Activated T-helper 17 cell treated with anti-CD3 and anti-CD28 coated beads, Interleukin-2, amount 50 U/mL, for 72 hours (primary cell): ENCODE measurements at regions not wholly inside any gene's neighbourhood (a gene's known extent, or its start where the extent isn't known, plus 50 kb on each side); places are given as distances from the start of the nearest gene placed in this dataset.

Experiments
- ATAC-seq: fragments of 150-1000 bp; cut with Tn5 transposase; replicated peaks from 2 replicates; pipeline ENCODE4 v1.10.0; 2021; ENCODE audit warnings: mild to moderate bottlenecking, moderate library complexity
- H3K27ac Mint-ChIP-seq: one replicate; pipeline ENCODE4 v1.8.0; 2022; ENCODE audit warnings: mixed read lengths
- H3K27me3 Mint-ChIP-seq: one replicate; pipeline ENCODE4 v1.8.0; 2022; ENCODE audit warnings: mixed read lengths
- H3K36me3 Mint-ChIP-seq: one replicate; pipeline ENCODE4 v1.8.0; 2022; ENCODE audit warnings: low read depth, mild to moderate bottlenecking, mixed read lengths
- H3K4me1 Mint-ChIP-seq: one replicate; pipeline ENCODE4 v1.8.0; 2022; ENCODE audit warnings: mixed read lengths
- H3K4me3 Mint-ChIP-seq: one replicate; pipeline ENCODE4 v1.8.0; 2022; ENCODE audit warnings: mild to moderate bottlenecking, mixed read lengths
- H3K9me3 Mint-ChIP-seq: one replicate; pipeline ENCODE4 v1.8.0; 2022; ENCODE audit warnings: mixed read lengths

DNA sequence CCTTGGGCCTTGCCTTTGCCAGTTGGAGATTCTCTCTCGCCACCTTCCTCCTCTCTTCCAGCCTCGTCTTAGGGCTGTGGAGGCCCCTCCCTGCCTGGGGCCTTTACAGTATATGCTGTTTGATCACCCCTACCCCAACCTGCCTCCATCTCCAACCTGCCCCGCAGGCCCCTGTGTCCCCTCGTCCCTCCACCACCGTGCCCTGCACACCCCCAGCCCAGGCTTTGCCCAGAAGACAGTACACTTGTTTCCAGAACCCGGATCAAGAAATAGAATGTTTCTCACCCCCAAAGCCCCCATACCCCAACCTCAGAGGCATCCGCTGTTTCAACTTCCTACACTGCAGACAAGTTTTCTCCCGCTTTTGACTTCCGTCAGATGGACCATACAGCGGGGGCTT is 202.3 kb upstream of the C14orf180 start:
- no peaks in the 10 kb centered on the region for H3K27me3 Mint-ChIP-seq
- peaks cover 25% of the 10 kb centered on the region for H3K9me3 Mint-ChIP-seq
- no peaks in the 10 kb centered on the region for H3K4me1 Mint-ChIP-seq
- ATAC-seq = no peak
- H3K27ac Mint-ChIP-seq = no peak overlapping the region
- H3K4me3 Mint-ChIP-seq = no peak overlapping the region
- no peaks in the 10 kb centered on the region for H3K36me3 Mint-ChIP-seq

DNA sequence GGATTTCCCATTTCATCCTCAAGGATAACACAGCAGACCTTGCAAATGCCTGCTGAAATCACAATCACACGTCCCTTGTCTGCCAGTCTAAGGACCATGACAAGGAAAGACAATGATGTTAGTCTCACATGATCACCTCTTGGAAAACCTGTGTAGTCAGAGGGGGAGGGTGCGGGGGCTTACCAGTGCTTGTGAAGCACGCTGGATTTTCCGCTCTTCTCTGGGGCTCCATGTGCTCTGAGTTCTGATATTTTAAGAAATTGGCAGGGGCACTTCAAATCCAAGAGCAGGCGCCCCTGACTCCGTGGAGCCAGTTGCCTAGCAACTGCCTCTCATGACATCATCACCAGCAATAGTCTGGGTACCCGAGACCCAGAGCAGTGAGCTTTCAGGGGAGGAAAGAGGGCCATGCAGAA is 200.9 kb upstream of the C14orf180 start:
- no peaks in the 10 kb centered on the region for H3K36me3 Mint-ChIP-seq
- no peaks in the 10 kb centered on the region for H3K4me1 Mint-ChIP-seq
- ATAC-seq = no peak
- peaks cover 25% of the 10 kb centered on the region for H3K9me3 Mint-ChIP-seq
- no peaks in the 10 kb centered on the region for H3K27me3 Mint-ChIP-seq
- H3K4me3 Mint-ChIP-seq = no peak overlapping the region
- H3K27ac Mint-ChIP-seq = no peak overlapping the region

DNA sequence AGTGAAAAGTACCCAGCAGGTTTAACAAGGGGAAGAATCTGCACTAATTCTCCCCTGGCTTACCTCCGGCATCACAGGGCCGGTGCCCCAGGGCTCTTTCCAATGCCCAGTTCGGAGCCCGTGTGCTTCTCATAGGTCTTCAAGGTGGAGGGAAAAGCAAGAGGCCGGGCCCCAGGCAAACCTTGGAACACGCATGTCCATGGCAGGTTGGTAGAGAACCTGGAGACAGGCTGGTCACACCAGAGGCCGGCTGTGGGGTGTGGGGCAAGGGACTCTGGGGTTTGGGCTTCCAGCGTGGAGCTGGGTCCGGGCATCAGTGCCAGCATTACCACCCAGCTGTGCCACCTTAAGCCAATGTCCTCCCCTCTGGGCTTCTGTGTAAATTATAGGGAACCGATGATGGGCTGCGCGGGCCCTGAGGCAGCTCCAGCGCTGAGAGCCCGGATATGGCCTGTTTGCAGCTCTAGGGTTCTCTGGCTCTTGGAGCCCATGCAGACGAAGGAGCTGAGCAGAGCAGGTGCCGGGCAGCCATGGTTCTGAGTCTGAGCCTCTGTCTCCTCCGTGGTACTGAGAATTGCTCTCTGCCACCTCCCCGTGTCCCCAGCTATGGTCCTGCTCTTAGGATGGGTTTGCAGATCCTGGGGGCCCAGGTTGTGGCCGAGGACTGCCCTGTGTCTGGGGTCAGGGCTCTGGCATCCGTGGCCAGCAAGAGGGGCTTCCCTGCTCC is 197.0 kb upstream of the C14orf180 start:
- Mint-ChIP-seq H3K9me3 (peaks cover 25% of the 10 kb centered on the region), H3K36me3 (no peaks in the 10 kb centered on the region), H3K27ac (no peak overlapping the region), H3K27me3 (no peaks in the 10 kb centered on the region), H3K4me3 (no peak overlapping the region), H3K4me1 (no peaks in the 10 kb centered on the region)
- ATAC-seq = no peak

DNA sequence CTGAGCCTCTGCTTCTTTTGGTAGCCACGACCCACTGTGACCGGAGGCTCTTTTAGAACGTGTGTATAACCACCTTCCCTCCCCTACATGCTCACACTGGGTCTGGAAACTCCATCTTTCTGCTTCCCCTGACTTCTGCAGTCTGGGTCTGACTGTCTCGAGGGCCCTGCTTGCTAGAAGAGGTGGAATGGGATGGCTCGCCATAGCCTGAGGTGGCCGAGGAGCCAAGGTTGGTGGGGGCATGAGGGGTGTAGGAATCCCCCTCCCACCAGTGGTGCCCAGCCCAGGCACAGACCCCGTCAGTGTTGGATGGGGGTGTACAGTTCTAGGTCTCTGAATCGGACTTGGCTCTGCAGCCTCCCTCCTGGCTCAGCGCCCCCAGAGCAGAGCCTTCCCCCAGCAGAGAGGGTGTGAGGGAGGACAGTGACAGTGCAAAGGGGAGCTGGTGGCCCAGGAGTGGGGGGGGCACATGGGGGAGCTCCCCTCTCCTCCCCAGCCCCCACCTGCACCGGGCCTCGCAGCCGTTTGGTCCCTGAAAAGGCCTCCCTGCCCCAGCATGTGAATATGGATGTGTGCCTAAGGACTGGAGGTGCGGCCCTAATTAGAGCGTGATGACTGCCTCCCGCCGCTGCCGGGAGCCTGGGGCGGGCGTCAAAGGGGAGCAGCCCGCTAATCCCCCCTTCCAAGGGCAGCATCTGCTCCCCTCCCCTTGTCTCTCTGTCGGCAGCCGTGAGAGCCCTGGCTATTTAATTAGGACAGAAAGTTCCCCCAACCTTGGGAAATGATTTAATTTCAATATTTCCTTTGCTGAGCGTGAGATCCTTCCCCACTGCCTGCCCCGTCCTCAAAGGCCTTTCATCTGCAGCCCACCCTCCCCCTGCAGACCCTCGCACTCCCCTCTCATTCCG is 196.2 kb upstream of the C14orf180 start:
- Mint-ChIP-seq H3K9me3 (peaks cover 25% of the 10 kb centered on the region), H3K4me3 (no peak overlapping the region), H3K27ac (no peak overlapping the region), H3K36me3 (no peaks in the 10 kb centered on the region), H3K4me1 (no peaks in the 10 kb centered on the region), H3K27me3 (no peaks in the 10 kb centered on the region)
- no peak for ATAC-seq

DNA sequence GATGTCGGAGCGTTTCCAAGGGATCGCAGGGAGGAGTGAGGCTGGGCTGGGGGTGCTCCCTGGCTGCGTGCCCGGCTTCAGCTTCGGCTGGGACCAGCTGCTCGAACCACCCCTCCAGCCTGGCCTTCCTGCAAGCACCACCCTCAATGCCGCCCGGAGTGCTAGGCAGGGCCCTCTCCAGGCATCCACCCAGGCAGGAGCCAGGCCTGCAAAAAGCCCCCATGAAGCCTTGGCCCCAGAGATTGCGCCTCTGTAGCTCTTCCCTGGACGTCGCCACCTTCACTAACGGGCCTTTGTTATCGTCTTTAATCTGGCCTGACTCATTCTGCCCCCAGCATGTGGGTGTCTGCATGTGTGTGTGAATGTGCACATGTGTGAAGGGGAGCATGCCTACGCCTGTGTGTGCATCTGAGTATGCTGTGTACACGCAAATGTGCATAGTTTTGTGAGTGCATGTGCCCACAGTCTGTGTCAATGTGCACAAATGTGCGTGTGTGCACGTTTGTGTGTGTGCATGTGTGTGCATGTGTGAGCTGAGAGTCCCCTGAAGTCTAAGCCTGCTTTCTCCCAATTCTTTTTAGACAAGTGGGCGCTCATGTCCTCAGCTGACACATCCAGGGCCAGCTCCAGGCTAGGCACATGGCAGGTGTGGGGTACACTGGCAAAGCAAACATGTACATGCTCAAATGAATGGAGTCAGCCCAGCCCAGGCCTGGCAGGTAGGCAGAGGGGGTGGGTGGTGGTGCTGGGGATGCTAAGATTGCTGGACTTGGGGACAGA is 195.4 kb upstream of the C14orf180 start:
- no peak overlapping the region for H3K4me3 Mint-ChIP-seq
- no peaks in the 10 kb centered on the region for H3K36me3 Mint-ChIP-seq
- H3K27ac Mint-ChIP-seq = no peak overlapping the region
- peaks cover 20% of the 10 kb centered on the region for H3K9me3 Mint-ChIP-seq
- no peak for ATAC-seq
- no peaks in the 10 kb centered on the region for H3K27me3 Mint-ChIP-seq
- no peaks in the 10 kb centered on the region for H3K4me1 Mint-ChIP-seq

DNA sequence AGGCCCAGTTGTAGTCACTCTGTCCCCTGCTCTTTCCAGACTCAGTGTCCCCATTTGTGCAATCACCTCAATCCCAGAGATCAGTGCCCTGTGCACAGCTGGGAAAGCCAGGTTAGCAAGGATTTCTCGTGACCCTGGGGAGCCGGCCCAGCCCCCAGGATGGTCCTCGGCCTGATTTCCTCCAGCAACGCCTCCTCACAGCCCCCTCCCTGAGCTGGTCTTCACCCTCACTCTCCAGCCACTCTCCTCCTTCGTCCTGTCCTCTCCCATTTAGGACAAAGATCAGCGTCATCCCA is 194.8 kb upstream of the C14orf180 start:
- Mint-ChIP-seq H3K4me3 (no peak overlapping the region), H3K36me3 (no peaks in the 10 kb centered on the region), H3K4me1 (peaks cover under 1% of the 10 kb centered on the region), H3K9me3 (peaks cover 15% of the 10 kb centered on the region), H3K27ac (no peak overlapping the region), H3K27me3 (no peaks in the 10 kb centered on the region)
- no peak for ATAC-seq

DNA sequence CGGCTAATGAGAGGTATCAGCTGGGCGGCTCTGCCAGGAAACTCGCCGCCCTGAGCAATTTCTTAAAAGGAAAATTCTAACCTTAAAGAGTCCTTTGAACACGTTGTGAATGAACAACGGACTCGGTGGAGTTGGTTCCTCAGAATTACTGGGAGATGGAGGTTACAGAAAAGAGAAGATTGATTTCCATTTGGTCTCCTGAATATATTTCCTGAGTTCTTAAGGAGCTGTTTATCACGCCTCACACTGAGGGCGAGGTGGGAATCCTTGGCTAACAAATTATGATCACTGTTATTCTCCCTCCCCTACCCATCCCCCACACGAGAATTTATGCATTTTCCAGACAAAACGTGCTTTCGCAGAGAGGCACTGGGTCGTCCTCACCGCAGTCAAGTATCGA is 194.5 kb upstream of the C14orf180 start:
- H3K36me3 Mint-ChIP-seq = no peaks in the 10 kb centered on the region
- H3K27ac Mint-ChIP-seq = no peak overlapping the region
- peaks cover 4% of the 10 kb centered on the region for H3K4me1 Mint-ChIP-seq
- ATAC-seq = no peak
- peaks cover 15% of the 10 kb centered on the region for H3K9me3 Mint-ChIP-seq
- H3K4me3 Mint-ChIP-seq = no peak overlapping the region
- H3K27me3 Mint-ChIP-seq = no peaks in the 10 kb centered on the region

DNA sequence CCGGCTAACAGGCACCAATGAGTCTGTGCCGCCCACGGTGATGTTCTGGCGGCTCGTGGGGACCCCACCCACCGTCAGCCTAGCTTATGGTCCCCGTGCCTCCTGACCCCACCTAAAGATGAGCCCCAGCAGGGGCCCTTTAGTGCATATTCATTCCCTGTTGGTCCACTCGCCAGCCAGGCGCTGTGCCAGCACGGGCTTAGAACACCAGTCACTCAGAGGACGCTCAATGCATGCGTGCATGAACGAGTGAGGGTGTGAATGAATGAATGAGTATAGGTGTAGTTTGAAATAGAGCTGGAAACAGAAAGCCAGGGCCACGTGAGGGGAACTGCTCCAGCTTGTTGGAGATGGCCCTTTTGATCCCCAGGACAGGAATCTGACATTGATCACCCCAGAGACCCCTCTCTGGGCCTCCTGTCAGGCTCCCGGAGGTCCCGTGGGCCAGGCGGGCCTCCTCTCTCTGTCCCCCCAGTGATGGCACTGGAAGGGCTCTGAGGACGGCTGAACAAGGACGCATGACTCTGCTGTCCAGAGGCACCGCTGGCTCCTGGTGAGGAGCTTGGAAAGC is 193.9 kb upstream of the C14orf180 start:
- Mint-ChIP-seq H3K4me3 (no peak overlapping the region), H3K36me3 (no peaks in the 10 kb centered on the region), H3K9me3 (peaks cover 11% of the 10 kb centered on the region), H3K27ac (no peak overlapping the region), H3K27me3 (no peaks in the 10 kb centered on the region), H3K4me1 (peaks cover 7% of the 10 kb centered on the region)
- ATAC-seq = no peak

DNA sequence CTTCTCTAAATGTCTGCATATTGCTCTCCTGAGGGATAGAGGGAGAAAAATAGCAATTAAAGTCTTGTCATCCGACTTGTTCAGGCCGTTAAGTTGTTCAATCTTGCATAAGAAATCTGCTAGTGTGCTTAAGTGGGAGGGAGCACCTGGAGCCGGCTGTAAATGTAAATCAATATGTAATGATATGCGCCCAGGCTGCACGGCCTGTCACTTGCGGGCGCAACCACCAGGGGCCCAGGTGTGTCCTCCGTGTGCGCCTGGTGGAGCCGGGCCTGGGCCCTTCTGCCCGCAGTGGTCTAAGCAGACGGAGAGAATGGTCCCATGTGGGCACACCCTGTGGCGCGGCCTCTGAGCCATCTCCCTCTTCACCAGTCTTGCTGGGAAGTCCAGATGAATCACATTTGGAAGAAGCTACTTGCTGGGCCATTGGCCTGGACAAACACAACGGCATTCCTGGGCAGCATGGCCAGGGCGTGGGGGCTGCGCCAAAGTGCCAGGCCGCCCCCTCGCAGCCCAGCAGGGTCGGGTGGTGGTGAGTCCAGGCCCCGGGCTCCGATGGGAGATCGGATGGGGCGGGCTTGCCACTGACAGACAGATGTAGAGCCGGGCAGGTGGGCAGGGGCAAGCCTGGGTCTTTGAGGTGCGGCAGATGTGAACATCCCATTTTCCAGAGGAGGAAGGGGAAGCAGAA is 193.3 kb upstream of the C14orf180 start:
- Mint-ChIP-seq H3K4me3 (no peak overlapping the region), H3K9me3 (peaks cover 5% of the 10 kb centered on the region), H3K27me3 (no peaks in the 10 kb centered on the region), H3K4me1 (peaks cover 7% of the 10 kb centered on the region), H3K27ac (no peak overlapping the region), H3K36me3 (no peaks in the 10 kb centered on the region)
- no peak for ATAC-seq

DNA sequence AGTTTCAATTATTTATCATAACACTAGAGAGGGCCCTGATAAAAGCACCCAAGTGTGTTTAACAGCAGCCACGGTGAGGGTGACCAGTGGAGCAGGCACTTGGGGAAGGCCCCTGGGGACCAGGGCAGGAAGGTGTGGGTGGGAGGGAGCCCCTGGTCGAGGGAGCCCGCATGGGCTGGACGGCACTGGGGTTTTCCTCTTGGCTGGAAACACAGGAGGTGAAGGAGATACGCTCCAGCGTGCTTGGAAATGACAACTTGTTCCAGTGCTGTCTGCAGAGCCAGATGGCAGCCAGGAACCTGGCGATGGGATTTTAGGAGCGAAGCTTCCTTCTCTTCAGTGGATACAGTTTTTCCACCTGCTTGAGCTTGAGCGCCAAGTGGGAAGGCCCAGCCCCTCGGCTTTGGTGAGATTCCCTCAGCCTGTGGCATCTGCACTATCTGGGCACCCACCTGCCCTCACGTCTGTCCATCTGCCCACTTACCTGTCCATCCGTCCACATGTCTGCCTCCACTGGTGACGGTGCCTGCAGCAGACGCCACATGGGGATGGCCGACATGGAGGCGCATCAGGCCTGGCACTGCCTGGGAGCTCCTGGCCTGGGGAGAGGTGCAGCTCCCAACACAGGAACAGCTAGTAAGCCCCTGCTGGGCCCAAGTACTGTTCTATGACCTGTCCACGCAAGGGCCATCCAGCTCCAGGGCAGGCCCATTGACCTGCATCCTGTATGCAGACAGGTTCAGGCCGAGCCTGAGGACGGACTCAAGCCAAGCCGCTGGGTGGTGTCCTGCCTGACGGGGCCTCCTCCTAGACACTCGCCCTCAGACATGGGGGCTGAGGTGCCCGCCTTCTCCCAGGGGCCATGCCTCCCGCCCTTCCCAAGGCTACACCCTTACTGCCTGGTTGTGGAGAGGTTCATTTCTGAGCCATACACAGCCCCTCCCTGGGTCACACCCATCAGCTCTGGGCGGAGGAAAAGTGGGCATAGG is 192.2 kb upstream of the C14orf180 start:
- no peaks in the 10 kb centered on the region for H3K9me3 Mint-ChIP-seq
- ATAC-seq = no peak
- H3K36me3 Mint-ChIP-seq = no peaks in the 10 kb centered on the region
- peaks cover 12% of the 10 kb centered on the region for H3K4me1 Mint-ChIP-seq
- H3K27ac Mint-ChIP-seq = no peak overlapping the region
- H3K27me3 Mint-ChIP-seq = no peaks in the 10 kb centered on the region
- H3K4me3 Mint-ChIP-seq = no peak overlapping the region

DNA sequence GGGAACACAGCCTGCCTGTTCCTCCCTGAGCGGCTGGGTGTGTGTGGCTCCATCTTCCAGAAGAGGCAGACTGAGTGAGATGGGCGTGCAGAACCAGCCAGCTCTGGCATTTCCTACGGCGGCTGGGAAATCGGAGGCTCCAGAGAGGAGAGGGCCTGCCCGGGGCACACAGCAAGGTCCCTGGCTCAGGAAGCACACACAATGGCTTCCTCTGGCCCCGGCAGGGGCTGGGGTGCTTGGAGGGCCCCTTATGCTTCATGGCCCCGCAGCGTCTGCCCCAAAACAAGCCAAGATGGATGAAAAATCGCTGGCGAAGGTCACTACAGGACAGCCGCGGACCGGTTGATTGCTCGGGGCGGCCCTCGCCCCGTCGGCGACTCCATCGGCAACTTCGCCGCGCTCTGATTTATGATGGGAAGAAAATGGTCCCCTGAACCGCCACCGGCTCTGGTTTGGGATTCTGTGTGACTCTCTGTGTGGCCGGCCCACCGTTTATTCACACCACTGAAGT is 191.5 kb upstream of the C14orf180 start:
- Mint-ChIP-seq H3K4me3 (no peak overlapping the region), H3K27me3 (no peaks in the 10 kb centered on the region), H3K36me3 (no peaks in the 10 kb centered on the region), H3K4me1 (peaks cover 12% of the 10 kb centered on the region), H3K27ac (no peak overlapping the region), H3K9me3 (no peaks in the 10 kb centered on the region)
- no peak for ATAC-seq

DNA sequence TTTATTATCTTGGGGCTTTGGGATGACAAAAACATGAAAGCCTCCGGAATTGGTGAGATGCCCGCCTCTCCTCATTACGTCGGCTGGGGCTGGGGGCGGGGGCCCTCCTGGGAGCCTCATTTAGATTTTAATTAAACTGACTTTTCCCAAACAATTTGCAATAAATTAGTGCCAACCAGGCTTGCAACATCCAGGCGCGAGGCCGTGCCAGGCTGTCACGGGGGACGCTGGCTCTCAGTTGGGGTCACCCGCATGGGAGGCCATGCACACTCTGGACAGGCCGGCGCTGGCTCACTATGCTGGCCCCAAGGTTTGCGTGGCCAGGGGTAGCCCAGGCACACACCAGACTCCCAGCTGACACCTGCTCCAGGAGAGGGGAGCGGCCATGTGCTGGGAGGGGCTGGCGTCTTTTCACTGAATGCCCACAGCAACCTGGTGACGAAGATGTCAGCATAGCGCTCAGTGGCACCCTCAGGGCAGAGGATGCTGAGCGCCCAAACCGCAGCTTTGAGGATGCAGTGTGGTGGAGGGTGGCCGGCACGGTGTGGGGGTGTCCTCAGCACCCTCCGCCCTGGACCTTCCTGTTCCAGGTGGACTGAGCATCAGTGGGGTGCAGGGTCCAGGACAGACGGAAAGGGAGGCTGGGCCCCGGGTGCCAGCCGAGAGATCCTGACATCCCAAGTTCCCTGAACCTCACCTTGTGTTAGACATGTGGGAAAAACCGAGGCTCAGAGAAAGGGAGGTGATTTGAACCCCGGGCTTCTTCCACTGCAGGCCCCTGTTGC is 190.8 kb upstream of the C14orf180 start:
- no peak for ATAC-seq
- no peaks in the 10 kb centered on the region for H3K27me3 Mint-ChIP-seq
- H3K36me3 Mint-ChIP-seq = no peaks in the 10 kb centered on the region
- no peak overlapping the region for H3K4me3 Mint-ChIP-seq
- H3K4me1 Mint-ChIP-seq = peaks cover 12% of the 10 kb centered on the region
- no peaks in the 10 kb centered on the region for H3K9me3 Mint-ChIP-seq
- H3K27ac Mint-ChIP-seq = no peak overlapping the region
